Loucy (cell line): ENCODE measurements at regions not wholly inside any gene's neighbourhood (a gene's known extent, or its start where the extent isn't known, plus 50 kb on each side); places are given as distances from the start of the nearest gene placed in this dataset.

Experiments used
- H2AFZ ChIP-seq: fragments of 200-600 bp; sonication (generic); 2 replicates; pipeline ENCODE4 v1.6.0; 2016; ENCODE audit warnings: antibody characterized with exemption, mild to moderate bottlenecking, low read length, moderate library complexity
- H3F3A ChIP-seq: fragments of 200-600 bp; 2 replicates; pipeline ENCODE4 v1.6.0; 2016; ENCODE audit warnings: antibody characterized with exemption, low read depth, mild to moderate bottlenecking
- H3K27me3 ChIP-seq: fragments of 200-600 bp; sonication (generic); 2 replicates; pipeline ENCODE4 v1.6.1; 2014; ENCODE audit warnings: low read length, mild to moderate bottlenecking; ENCODE audit not compliant: insufficient read depth, poor library complexity, severe bottlenecking
- H3K36me3 ChIP-seq: fragments of 200-600 bp; sonication (generic); 2 replicates; pipeline ENCODE4 v1.6.1; 2016; ENCODE audit warnings: low read length; ENCODE audit not compliant: insufficient read depth
- H3K4me1 ChIP-seq: fragments of 200-600 bp; sonication (generic); 2 replicates; pipeline ENCODE4 v1.5.1; 2014; ENCODE audit warnings: low read length, mild to moderate bottlenecking; ENCODE audit not compliant: insufficient read depth, poor library complexity, severe bottlenecking
- H3K4me2 ChIP-seq: fragments of 200-600 bp; sonication (generic); 2 replicates; pipeline ENCODE4 v1.6.0; 2014; ENCODE audit warnings: antibody characterized with exemption, low read length, low read depth, mild to moderate bottlenecking; ENCODE audit not compliant: poor library complexity, severe bottlenecking
- H3K4me3 ChIP-seq: fragments of 200-600 bp; sonication (generic); 2 replicates; pipeline ENCODE4 v1.5.1; 2014; ENCODE audit warnings: low read length, mild to moderate bottlenecking, mixed read lengths; ENCODE audit not compliant: poor library complexity, severe bottlenecking
- H3K79me2 ChIP-seq: fragments of 200-600 bp; sonication (generic); 2 replicates; pipeline ENCODE4 v1.6.1; 2014; ENCODE audit warnings: low read length; ENCODE audit not compliant: insufficient read depth
- H3K9ac ChIP-seq: fragments of 200-600 bp; sonication (generic); 2 replicates; pipeline ENCODE4 v1.6.0; 2014; ENCODE audit warnings: mild to moderate bottlenecking, low read depth, low read length, moderate library complexity; ENCODE audit not compliant: poor library complexity, severe bottlenecking
- H3K9me2 ChIP-seq: fragments of 200-600 bp; sonication (generic); replicated peaks from 2 replicates; pipeline ENCODE4 v1.6.1; 2016; ENCODE audit warnings: low read depth, low read length, mixed read lengths
- H3K9me3 ChIP-seq: fragments of 200-600 bp; sonication (generic); 2 replicates; pipeline ENCODE4 v1.6.1; 2014; ENCODE audit warnings: mild to moderate bottlenecking, antibody characterized with exemption, low read length, low read depth; ENCODE audit not compliant: insufficient read depth
- H4K20me1 ChIP-seq: fragments of 200-600 bp; sonication (generic); 2 replicates; pipeline ENCODE4 v1.6.0; 2014; ENCODE audit warnings: antibody characterized with exemption, low read length, mild to moderate bottlenecking; ENCODE audit not compliant: insufficient read depth, poor library complexity, severe bottlenecking
- EZH2phosphoT487 ChIP-seq: fragments of 200-600 bp; IDR thresholded peaks from 2 replicates; pipeline ENCODE4 v1.6.1; 2018; ENCODE audit warnings: antibody characterized with exemption, mild to moderate bottlenecking, moderate library complexity, borderline replicate concordance
- TF ChIP-seq, protein P1 (sequence below): fragments of 200-600 bp; sonication (generic); conservative IDR thresholded peaks from 2 replicates; pipeline ENCODE4 v1.5.1; 2014; ENCODE audit warnings: mild to moderate bottlenecking, antibody characterized with exemption, low read length

DNA sequence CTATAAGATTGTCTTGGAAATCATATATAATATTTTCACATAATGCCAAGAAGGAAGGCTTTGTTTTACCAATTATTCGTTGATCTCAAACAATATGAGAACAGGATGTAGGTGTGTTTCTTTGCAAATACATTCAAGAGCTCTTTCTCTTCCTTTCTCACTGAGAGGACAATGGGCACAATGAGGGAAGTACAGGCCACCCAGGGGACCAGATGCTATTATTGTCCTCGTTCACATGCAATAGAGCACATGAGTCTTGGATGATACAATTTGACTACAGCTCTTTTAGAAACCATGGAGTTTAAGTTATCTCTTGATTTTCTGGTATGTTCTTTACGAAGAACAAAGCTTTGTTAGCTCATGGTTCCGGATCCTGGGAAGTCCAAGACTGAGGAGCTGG, 323.7 kb upstream of the KLF6 start:
- Histone ChIP-seq H3K9me2 (no peaks in the 10 kb centered on the region), H3K36me3 (no peaks in the 10 kb centered on the region), H3K27me3 (no peaks in the 10 kb centered on the region), H3K9ac (no peak overlapping the region), H3K79me2 (no peaks in the 10 kb centered on the region), H3K9me3 (no peaks in the 10 kb centered on the region), H4K20me1 (no peaks in the 10 kb centered on the region), H3K4me2 (no peak overlapping the region), H2AFZ (no peak overlapping the region), H3K4me3 (no peak overlapping the region), H3K4me1 (no peaks in the 10 kb centered on the region), H3F3A (no peaks in the 10 kb centered on the region)
- no peak for TF ChIP-seq EZH2phosphoT487
- TF ChIP-seq, protein P1, sequence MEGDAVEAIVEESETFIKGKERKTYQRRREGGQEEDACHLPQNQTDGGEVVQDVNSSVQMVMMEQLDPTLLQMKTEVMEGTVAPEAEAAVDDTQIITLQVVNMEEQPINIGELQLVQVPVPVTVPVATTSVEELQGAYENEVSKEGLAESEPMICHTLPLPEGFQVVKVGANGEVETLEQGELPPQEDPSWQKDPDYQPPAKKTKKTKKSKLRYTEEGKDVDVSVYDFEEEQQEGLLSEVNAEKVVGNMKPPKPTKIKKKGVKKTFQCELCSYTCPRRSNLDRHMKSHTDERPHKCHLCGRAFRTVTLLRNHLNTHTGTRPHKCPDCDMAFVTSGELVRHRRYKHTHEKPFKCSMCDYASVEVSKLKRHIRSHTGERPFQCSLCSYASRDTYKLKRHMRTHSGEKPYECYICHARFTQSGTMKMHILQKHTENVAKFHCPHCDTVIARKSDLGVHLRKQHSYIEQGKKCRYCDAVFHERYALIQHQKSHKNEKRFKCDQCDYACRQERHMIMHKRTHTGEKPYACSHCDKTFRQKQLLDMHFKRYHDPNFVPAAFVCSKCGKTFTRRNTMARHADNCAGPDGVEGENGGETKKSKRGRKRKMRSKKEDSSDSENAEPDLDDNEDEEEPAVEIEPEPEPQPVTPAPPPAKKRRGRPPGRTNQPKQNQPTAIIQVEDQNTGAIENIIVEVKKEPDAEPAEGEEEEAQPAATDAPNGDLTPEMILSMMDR = no peak

DNA sequence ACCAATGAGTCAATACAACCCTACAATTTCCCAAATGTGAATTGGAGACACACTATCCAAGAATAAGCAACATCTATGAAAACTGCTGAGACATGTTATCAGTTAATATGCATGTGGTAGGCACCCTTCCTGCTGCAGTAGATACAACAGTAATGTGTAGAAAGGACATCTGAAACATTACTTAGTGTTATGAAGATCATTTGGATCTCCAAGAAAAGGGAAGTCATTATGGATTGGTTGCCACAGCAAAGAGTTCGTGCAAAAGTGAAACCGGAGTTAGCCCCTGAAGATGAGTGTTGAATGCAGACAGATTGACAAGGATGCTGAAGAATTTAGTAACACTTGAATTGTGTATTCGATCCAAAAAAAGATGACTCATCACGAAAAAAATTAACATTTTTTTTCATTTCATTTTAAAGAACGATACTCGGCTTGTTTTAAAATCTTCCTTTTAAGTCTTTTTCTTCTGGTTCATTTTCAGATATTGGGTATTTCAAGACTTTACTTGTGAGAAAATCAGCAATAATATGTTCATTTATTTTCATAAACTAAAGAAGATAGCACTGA, 322.4 kb upstream of the KLF6 start:
- TF ChIP-seq EZH2phosphoT487 = no peak
- TF ChIP-seq, protein P1 = no peak
- Histone ChIP-seq H3K79me2 (no peaks in the 10 kb centered on the region), H3F3A (no peaks in the 10 kb centered on the region), H4K20me1 (no peaks in the 10 kb centered on the region), H3K36me3 (no peaks in the 10 kb centered on the region), H3K4me2 (no peak overlapping the region), H3K4me3 (no peak overlapping the region), H3K9me3 (no peaks in the 10 kb centered on the region), H3K9me2 (no peaks in the 10 kb centered on the region), H2AFZ (no peak overlapping the region), H3K4me1 (no peaks in the 10 kb centered on the region), H3K27me3 (no peaks in the 10 kb centered on the region), H3K9ac (no peak overlapping the region)

DNA sequence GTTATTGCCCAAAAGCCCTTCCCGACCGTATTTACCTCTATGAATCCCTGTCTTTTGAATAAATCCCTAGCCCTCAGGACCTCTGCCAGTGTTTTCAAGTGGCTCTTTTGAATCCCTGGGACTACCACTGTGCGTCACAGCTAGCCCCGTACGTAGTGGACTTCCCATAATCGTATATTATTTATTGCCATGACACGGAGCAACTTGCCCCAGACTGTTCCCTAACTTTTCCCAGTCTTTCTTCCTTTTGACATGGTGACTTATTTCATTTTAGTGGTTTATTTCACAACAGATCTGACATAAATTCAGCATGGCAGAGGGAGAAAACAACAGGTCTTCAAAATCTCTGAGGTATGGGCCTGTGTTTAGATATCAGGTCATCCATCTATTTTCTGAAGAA, 318.6 kb upstream of the KLF6 start:
- no peak for TF ChIP-seq EZH2phosphoT487
- TF ChIP-seq, protein P1 = no peak
- Histone ChIP-seq H3K4me3 (no peak overlapping the region), H3K9me2 (no peaks in the 10 kb centered on the region), H3K4me1 (no peaks in the 10 kb centered on the region), H3K79me2 (no peaks in the 10 kb centered on the region), H2AFZ (no peak overlapping the region), H3K36me3 (no peaks in the 10 kb centered on the region), H3F3A (no peaks in the 10 kb centered on the region), H3K27me3 (no peaks in the 10 kb centered on the region), H4K20me1 (no peaks in the 10 kb centered on the region), H3K4me2 (no peak overlapping the region), H3K9me3 (no peaks in the 10 kb centered on the region), H3K9ac (no peak overlapping the region)
